GM21423 (cell line): ENCODE measurements at regions not wholly inside any gene's neighbourhood (a gene's known extent, or its start where the extent isn't known, plus 50 kb on each side); places are given as distances from the start of the nearest gene placed in this dataset.
"Not testable (repeated sequence)": the region's sequence is repeated elsewhere in the genome, so short reads cannot be mapped to it uniquely, and the experiment has no call there.

Source experiments
- ATAC-seq: cut with Tn5 transposase; IDR thresholded peaks from one replicate; pipeline ENCODE4 v1.9.1; 2021; ENCODE audit warnings: mild to moderate bottlenecking, moderate library complexity; ENCODE audit not compliant: unreplicated experiment

DNA sequence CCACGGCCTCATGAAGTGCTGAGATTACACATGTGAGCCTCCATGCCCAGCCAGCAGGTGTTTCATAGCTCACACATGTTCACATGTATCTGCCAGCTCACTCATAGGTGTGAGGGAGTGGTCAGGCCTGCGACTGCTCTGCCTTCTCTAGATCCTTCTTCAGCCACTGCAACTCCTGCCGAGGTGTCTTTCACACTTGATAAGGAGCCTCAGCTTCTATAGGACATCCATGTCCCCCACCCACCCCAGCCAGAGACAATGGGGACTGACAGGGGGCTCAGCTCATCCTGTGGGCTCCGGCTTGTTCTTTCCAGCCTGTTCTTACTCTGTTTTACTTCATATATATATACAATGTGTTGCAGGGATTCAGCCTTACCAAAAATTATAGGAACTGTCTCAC is 286.5 kb upstream of the MGAT5 start:
- ATAC-seq: no peak

DNA sequence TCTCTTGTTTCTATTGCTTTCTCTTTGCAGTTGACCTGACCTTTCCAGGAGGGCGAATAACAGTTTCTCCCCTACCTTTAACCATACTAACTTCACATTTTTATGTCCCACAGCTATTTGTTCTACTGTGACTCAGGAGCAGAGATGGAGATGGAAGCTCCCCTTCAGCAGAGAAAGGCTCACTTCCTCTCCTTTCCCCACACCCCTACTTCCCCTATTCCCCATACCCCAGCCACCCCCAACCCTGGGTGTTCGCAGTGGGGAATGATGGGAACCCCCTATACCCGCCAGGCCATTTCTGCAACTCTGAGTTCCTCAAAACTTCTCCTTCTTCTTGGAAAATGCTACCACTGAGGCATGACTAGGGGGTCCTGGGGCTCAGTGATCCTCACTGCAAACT is 285.4 kb upstream of the MGAT5 start:
- ATAC-seq: no peak

DNA sequence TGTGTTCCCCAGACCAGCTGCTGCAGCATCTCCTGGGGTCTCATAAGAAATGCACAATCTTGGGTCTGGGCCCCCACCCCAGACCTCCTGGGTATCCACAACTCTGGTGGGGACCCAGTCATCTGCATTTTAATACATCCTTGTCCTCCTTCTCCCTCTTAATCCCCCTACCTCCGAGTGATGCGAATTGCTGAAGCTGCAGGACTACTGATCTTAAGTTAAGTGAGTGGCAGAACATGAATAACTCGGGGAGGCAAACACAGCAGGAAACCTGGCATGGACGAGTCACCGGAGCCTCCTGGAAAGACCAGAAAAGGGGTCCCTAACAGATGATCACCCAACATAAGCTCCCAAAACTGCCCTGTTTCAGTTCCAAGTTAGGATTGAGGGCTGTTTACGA is 283.2 kb upstream of the MGAT5 start:
- ATAC-seq: no peak

- ATAC-seq: no peak
Observed at GRCh38 chr2:133972297-133972696, 281.6 kb upstream of the MGAT5 start.

- ATAC-seq: no peak
Observed at GRCh38 chr2:133972786-133973185, 281.1 kb upstream of the MGAT5 start.

DNA sequence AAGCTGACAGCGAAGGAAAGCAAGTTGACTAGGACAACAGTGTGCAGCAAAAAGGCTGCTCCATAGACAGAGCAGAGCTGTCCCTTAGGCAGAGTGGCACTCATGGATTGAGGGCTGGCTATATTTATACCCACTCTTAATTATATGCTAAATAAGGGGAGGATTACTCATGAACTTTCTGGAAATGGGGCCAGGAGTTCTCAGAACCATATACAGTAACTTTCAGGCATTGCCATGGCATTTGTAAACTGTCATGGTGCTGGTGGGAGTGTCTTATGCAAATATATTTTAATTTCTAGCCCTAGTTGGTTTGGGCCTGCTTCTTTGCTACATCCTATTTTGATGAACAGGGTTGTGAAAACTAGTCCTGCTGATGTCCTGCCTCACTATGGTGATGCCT is 279.5 kb upstream of the MGAT5 start:
- ATAC-seq: no peak

DNA sequence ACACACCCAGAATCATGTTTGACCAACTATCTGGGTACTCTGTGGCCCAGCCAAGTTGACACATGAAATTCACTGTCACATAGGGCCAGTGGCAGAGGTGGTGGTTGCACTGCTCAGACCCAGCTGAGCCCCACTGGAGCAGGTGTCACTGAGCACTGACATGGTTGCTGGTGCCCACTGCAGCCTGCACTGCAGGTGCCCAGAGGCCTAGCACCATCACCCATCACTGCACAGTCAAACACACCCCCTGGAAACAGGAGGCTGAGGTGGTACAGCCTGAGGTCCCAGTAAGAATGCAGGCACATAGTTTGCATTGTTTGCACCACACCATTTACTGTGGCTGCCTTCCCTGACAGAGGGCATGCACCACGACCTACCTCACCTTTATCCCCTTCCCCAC is 278.7 kb upstream of the MGAT5 start:
- ATAC-seq: no peak

DNA sequence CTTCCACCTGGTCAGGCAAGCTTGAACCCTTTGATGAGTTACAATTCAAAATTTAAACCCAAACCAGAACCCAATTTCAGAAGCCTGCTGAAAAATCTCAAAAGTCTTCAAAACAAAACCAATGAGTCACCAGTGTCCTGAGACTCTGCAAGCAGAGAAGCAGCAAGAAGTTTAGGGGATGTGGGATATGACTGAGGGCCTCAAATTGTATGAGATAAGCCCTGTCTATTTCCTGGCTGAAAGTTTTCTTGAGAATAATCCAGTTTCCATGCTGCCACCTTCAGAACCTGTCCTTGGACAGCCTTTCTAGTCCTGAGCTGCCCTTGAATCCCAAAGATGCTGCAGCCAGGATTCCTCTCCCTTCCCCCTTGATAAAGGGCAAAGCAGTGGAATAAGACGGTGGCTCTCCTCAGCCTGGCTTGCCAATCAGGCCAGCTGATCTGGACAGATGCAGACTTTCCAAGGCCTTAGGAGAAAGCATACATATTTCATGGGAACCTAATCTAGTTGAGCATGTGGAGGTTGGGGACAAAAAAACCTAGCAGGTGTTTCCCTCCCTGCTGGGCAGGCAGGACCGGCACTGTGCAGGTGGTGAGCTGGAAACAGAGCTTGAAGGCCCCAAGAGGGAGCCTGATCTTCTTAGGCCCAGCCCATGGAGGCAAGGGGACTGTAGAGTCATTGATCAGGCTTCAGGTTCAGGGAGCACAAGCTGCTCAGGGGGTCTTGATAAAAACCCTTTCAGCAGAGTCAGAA is 278.0 kb upstream of the MGAT5 start:
- ATAC-seq: no peak

DNA sequence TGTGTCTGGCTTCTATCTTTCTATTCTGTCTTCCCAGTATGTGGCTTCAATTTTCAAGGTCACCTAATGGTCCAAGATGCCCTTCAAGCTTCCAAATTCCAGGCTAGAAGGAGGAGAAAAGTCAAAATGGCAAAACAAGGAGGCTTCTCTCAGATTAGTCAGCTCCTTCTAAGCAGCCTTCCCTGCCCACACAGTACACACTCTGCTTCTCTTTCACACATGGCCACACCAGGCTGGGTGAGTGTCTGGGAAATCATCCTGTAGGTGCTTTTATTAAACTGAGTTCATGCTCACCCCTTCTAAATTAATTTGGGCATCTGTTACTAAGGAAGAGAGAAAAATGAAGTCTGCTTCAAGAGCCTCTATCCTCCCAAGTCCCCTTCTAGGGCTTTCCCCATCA is 277.2 kb upstream of the MGAT5 start:
- no peak for ATAC-seq

GRCh38 chr2:133977405-133977804 is 276.5 kb upstream of the MGAT5 start:
- no peak for ATAC-seq

DNA sequence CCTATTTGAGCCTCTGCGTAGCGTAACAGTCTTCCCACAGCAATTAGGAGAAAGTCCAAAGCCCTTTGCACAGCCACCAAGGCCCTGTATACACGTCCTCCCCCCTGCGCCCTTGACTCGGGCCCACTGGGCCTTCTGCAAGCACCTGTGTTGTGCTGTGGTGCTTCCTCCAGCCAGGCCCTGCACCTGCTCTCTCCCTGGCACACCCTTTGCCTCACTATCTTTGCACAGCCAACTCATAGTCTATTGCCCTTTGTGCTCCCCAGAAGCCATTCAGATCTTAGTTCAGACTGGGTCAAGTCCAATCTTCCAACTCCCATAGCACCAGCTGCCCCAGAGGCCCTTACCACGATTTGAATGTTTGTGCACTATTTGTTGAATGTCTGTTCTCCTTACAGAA is 271.6 kb upstream of the MGAT5 start:
- no peak for ATAC-seq

GRCh38 chr2:133985563-133985962 is 268.3 kb upstream of the MGAT5 start:
- ATAC-seq: no peak

GRCh38 chr2:133986081-133986837 is 267.6 kb upstream of the MGAT5 start:
- no peak for ATAC-seq

- no peak for ATAC-seq
Observed at GRCh38 chr2:133986881-133987795, 266.7 kb upstream of the MGAT5 start.

GRCh38 chr2:133988316-133988891 is 265.5 kb upstream of the MGAT5 start:
- no peak for ATAC-seq

DNA sequence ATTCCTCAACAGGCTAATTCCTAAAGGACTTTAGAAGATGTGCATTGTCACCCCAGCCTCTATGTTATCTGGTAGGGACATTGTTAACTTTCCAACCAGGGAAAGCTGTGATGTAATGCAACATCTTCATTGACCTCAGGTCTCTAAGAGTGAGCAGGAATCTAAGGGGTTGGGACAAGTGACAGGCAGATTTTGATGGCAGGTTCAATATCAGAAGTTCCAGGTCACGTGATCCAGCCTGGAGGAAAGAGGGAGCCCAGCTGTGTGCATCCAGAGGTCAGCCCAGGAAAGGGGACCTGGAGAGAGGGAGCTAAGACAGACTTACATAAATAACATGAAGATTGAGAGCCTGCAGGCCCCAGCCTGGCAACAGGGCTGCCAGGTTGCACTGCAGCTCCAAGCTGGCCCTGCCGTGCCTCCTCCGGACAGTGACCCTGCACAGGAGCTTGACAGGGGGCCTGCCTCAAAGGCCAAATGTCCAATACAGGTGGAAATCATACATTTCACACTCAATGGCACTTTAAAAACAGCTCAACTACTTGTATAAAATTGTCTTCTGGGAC is 262.2 kb upstream of the MGAT5 start:
- no peak for ATAC-seq

- no peak for ATAC-seq
Observed at GRCh38 chr2:133992454-133992853, 261.4 kb upstream of the MGAT5 start.

- ATAC-seq: no peak
Observed at GRCh38 chr2:133993160-133993559, 260.7 kb upstream of the MGAT5 start.

DNA sequence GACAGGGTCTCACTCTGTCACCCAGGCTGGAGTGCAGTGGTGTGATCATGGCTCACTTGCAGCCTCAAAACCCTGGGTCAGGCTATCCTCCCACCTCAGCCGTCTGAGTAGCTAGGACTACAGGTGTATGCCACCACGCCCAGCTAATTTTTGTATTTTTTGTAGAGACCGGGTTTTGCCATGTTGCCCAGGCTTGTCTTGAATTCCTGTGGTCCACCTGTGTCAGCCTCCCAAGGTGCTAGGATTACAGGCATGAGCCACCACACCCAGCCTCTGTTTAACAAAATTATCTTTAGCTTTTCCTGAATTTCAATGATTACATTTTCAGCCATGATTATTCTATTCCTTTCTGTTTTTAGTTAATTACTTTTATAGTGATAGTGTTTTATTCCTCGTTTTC is 255.1 kb upstream of the MGAT5 start:
- not testable (repeated sequence) for ATAC-seq

- ATAC-seq: no peak
Observed at GRCh38 chr2:134002391-134002790, 251.5 kb upstream of the MGAT5 start.

GRCh38 chr2:134002921-134003320 is 251.0 kb upstream of the MGAT5 start:
- ATAC-seq: no peak
